ENCODE measurements at regions not wholly inside any gene's neighbourhood (a gene's known extent, or its start where the extent isn't known, plus 50 kb on each side); places are given as distances from the start of the nearest gene placed in this dataset.

DNA sequence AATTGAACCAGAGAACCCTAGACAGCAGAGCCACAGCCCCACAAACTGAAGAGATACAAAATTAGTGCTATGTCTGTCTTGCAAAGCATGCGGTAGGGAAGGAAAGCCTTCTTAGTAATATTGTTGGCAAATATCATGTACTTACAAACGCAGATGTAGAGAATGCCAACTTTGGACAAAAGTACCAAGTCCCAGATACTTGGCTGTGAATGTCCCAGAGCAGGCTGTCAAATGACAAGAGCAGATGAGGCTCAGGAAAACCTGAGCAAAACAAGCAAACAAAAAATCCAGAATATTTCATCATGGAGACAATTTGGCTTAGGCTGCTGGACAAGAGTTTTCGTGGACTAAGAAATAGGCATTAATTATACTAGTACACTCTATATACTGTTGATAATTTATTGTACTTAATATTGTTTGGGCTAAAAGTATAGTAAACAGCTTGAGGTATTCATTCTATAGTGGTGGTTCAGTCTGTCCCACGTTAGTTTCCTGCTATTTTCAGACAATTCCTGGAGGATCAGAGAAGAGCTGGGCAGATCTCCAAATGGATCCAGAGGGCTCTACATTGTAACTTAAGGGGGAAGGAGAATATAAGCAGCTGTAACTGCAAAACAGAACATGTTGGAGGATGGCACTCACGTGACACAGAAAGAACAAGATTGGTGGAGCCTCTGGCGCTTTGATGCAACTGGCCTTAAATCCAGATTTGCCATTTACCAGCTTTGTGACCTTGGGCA is 329.8 kb downstream of the ATP23 start:
- no peak for FAIRE-seq

DNA sequence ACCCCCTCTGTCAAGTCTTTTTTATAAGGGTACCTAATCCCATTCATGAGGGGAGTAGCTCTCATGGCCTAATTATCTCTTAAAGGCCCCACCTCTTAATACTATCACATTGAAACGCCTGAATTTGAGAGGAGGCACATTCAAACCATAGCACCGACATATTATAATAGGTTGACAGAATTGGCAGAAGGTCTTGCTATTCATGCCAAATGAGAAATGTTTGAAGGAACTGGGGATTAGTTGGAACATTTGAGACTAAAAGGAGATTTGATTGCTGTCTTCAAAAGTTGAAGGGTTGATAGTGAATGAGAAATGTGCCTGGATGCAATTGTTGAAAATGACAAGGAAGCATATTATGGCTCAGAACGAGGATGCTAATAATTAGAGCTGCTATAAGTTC is 331.1 kb downstream of the ATP23 start:
- FAIRE-seq, result no peak

GRCh38 chr12:58277231-58277630 is 335.9 kb downstream of the ATP23 start:
- FAIRE-seq, result no peak

DNA sequence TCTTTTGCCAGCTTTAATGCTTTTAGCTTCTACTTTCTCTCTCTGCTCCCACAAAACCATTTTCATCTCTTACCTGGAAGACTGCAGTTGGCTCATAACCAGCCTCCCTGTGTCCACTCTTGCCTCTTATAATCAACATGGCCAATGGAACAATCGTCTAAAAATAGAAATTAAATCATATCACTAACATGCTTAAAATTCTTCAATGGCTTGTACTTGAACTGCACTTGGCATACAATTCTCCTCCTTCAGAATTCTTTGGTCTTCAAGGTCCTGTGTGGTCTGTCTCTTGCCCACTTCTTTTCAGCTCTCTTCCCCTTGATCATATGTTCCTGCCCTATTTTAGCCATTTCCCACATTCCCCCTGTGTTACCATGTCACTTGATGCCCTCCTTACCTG is 342.2 kb downstream of the ATP23 start:
- no peak for FAIRE-seq

GRCh38 chr12:58285551-58285950 is 344.2 kb downstream of the ATP23 start:
- no peak for FAIRE-seq

GRCh38 chr12:58286353-58286752 is 345.0 kb downstream of the ATP23 start:
- FAIRE-seq, result no peak

DNA sequence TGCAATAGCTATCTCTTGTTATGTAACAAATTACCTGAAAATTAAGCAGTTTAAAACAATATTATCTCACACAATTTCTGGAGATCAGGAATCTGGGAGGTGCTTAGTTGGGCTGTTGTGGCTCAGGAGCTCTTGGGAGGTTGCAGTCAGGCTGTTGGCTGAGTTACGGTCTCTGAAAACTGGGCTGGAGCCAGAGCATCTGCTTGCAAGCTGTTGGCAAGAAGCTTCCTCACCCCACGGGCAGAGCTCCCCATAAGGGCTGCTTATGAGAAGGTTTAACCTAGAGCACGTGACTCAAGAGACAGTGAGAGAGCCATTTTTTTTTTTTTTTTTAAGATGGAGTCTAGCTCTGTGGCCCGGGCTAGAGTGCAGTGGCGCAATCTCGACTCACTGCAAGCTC is 346.8 kb downstream of the ATP23 start:
- no peak for FAIRE-seq

- no peak for FAIRE-seq
These were observed 349.7 kb downstream of the ATP23 start for GRCh38 chr12:58291106-58291505.

DNA sequence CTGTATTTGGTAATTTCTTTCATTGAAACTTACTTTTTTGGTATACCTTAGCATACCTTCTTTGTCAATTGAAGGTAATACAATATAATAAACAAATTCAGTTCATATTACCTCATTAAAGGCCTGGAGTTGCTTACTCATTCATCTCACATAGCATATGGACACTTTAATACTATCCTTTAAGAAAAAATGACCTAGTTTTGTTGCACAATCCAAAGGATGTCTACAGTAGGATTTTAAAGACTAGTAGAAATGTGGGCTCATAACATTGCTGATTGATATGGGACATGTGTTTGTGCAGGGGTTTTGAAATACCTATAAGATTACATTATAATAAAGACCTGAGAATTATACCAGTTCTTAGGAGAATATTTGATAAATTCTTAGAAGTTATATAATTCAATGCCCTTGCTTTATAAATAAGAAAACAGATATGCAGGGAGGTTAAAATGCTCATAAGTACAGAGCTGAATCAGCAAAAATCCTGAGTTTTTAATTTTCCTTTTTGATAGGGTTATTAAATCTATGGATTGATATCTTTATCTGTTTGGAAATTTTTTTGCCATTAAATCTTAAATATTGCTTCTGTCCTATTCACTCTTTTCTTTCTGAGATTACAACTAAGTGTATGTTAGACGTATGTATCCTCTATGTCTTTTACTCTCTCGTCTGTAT is 352.1 kb downstream of the ATP23 start:
- FAIRE-seq, result no peak

- no peak for FAIRE-seq
These were observed 353.9 kb downstream of the ATP23 start for GRCh38 chr12:58295268-58295667.

DNA sequence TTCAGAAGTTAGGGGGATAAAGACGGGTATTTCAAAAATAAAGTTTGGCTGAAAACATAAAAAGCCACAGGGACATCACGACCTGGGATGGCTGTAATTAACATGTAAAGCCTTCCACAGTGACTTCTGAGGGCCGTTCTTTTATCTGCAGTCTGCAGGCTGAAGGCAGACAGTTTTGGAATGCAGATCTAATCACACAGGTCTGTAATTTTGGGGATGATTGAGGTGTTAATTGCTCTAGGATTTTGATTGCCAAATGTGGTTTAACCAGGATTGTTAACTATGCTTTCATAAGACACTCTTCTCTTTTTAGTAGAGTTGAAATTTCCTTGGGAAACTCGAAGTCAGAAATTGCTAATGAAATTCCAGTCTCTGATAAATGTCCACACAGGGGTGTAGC is 355.5 kb downstream of the ATP23 start:
- no peak for FAIRE-seq

DNA sequence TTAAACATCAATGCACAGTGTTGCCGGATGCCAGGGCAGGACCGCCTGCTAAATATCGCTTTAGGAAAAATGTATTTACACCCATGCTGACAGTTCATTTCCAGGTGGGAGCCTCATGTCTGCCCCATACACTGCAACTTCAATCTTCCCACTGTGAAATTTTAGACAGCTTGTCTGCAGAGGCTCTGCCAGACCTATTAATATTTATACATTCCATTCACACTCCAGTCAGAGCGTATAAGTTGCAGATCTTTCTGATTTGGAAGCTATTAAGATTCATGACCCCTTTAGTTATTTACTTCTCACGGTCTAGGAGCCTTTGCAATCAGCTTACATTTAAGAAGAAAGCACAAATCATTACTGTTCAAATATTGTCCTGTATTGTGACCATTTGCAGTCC is 357.4 kb downstream of the ATP23 start:
- FAIRE-seq, result no peak

- peak; percentile 24 for FAIRE-seq
These were observed 358.0 kb downstream of the ATP23 start for GRCh38 chr12:58299371-58299770.

GRCh38 chr12:58301038-58301729 is 359.8 kb downstream of the ATP23 start:
- no peak for FAIRE-seq

DNA sequence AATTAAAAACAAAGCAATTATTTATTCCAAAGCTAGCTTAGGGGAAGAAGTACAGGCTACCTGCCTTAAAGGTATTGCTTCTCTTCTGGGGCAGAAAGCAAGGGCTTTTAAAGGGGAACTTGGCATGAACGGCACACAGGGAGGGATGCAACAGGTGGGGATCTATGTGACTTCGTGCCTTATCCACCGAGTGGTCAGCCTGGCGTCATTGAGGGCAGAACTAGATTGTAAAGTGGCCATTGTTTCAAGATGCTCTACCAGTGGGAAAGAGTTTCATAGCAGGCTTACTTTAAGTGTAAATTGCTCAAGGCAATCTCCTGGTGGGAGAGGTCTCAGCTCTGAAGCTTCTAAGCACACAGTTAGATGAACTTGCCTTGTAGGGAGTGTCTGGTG is 360.4 kb downstream of the ATP23 start:
- FAIRE-seq, result no peak

DNA sequence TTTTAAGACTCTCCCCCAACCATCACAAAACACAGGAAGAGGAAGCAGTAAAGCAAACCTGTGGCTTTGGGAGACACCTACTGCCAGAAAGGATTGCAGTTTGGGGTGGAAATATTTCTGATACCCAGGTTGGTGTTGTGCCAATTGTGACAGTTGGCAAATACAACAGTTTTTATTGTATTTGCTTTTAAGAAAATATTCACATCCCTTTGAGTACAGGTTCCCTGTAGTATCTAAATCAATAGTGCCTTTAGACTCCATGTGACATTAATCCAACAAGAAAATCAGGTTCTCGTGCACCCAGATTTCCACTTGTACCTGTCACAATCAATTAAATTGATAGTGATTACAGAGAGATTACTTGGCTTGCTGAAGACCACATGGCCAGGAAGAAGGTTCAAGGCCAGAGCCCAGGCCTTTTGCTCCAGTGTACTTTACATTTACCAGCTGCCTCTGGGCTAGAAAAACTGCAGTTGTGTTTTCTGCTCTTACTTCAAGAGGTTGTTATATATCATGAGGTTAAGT is 361.2 kb downstream of the ATP23 start:
- FAIRE-seq, result no peak

GRCh38 chr12:58306266-58307000 is 365.1 kb downstream of the ATP23 start:
- FAIRE-seq, result no peak

DNA sequence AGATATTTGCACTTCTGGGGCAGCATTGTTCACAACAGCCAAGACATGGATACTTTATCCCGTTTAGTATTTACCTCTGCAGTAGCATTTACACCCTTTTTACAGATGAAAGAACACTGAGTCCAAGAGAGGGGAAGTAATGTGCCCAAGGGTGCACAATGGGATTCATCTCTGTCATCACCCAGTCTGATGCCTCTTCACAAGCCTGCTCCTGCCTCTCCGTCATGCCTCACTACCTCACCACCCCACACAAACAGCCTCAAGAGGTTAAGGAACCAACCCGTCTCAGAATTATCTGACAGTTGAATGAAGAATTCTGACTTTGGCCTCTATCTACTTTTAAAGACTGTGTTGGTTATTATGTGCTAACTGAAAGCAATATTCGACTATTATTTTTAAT is 368.4 kb downstream of the ATP23 start:
- FAIRE-seq, result no peak

DNA sequence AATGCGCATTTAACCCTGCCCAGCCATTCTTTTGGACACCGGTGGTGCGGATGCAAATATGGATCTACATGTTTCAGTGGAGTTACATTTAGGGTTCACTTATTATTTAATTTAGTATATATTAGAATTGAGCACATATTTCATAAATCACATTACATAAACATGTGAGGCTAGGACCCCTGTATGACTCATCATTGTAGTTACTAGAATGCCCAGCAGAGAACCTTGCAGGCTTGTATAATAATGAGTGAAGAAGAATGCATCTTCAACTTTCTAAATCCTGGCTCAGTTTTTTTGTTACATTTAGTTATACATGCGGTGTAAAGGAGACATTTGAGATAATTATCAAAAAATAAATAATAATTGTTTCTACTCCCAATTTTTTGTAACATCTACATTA is 369.0 kb downstream of the ATP23 start:
- no peak for FAIRE-seq

- FAIRE-seq, result no peak
These were observed 369.6 kb downstream of the ATP23 start for GRCh38 chr12:58310809-58311622.

- FAIRE-seq, result no peak
These were observed 371.9 kb downstream of the ATP23 start for GRCh38 chr12:58313091-58313855.
